Fibroblast of the aortic adventitia (primary cell): ENCODE measurements at regions not wholly inside any gene's neighbourhood (a gene's known extent, or its start where the extent isn't known, plus 50 kb on each side); places are given as distances from the start of the nearest gene placed in this dataset.

Source experiments
- DNase-seq: peaks from one replicate; pipeline ENCODE4 v3.0.0-alpha.2; 2010; ENCODE audit warnings: low read depth
- H3K4me3 ChIP-seq: 2 replicates; pipeline ENCODE4 v1.5.1; 2011; ENCODE audit warnings: low read depth, mild to moderate bottlenecking, control low read depth, low read length, moderate library complexity
- TF ChIP-seq, protein P1 (sequence below): IDR thresholded peaks from 2 replicates; pipeline ENCODE4 v1.5.1; 2011; ENCODE audit warnings: mild to moderate bottlenecking, low read length, control low read depth, inconsistent platforms; ENCODE audit not compliant: insufficient read depth

DNA sequence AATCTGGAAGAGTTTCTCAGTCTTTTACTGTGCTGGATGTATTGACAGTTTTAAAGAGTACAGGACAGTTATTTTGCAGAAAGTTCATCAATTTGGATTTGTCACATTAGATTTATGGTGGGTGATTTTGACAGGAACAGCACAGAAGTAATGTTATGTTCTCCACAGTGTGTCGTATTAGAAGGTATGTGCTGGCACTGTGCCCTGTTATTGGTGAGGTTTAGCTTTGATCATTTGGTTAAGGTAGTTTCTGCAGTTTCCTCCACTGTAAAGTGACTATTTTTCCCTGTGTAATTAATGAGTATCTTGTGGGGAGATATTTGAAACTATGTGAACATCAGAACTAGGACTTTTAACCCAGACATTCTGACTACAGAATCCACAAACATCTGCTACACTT lies 308.5 kb upstream of the TBX3 start:
- TF ChIP-seq, protein P1, sequence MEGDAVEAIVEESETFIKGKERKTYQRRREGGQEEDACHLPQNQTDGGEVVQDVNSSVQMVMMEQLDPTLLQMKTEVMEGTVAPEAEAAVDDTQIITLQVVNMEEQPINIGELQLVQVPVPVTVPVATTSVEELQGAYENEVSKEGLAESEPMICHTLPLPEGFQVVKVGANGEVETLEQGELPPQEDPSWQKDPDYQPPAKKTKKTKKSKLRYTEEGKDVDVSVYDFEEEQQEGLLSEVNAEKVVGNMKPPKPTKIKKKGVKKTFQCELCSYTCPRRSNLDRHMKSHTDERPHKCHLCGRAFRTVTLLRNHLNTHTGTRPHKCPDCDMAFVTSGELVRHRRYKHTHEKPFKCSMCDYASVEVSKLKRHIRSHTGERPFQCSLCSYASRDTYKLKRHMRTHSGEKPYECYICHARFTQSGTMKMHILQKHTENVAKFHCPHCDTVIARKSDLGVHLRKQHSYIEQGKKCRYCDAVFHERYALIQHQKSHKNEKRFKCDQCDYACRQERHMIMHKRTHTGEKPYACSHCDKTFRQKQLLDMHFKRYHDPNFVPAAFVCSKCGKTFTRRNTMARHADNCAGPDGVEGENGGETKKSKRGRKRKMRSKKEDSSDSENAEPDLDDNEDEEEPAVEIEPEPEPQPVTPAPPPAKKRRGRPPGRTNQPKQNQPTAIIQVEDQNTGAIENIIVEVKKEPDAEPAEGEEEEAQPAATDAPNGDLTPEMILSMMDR: no peak
- H3K4me3 ChIP-seq: no peak overlapping the region
- DNase-seq: no peak

DNA sequence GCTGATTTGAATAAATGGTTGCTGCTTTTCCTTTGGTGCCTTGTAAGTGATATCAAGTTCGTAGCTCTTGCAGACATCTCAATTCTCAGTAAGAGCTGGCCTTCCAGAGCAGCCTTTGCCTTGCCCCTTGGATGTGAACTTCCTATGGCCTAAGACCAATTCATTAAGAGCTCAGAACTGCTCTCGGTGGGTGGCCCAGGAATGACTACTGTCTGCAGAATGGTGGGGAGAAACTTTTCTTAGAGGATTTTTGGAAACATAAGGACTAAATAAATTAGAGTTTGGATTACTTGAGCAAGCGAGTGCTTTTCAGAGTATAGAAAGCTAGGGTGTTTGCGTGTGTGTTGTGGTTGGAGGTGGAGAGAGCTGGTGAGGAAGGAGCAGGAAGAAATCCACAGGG lies 306.4 kb upstream of the TBX3 start:
- H3K4me3 ChIP-seq: no peak overlapping the region
- TF ChIP-seq, protein P1: no peak
- no peak for DNase-seq

DNA sequence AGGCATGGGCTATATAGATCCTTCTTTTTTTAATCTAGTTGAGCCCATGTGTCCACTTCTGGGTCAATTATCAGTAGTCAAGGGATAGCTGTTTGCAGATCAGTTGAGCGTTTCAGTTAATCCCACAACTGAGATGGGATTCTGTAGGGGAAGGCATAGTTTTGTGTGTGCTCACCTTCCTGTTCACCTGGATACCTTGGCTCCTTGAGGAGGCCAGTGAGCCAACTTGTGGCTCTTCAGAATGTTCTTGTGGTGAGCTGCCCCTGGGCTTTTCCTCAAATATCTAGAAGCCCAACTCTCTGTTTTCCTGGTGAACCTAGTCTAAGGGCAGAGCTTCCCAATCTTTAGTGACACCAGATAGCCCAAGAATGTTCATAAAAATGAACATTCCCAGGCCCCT lies 302.9 kb upstream of the TBX3 start:
- no peak for DNase-seq
- H3K4me3 ChIP-seq: no peak overlapping the region
- TF ChIP-seq, protein P1: no peak

DNA sequence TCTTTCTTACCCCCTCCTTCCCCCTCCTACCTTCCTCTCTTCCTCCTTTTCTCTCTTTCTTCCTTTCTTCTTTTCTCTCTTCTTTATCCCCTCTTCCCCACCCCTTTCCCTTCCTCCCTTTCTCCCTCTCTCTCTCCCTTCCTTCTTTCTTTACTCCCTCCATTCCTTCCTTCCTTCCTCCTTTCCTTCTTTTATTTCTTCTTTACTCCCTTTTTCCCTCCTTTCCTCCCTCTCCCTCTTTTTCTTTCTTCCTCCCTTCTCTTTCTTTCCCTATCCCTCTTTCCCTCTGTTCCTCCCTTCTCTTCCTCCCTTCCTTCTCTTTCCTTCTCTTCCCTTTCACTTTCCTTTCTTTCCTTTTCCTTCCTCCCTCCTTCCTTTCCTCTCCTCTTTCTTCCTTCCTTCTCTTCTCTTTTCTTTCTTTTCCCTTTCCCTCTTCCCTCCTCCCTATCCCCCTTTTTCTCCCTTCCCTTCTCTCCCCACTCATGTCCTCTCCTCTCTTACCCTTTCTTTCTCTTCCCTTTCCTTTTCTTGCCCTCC lies 302.3 kb upstream of the TBX3 start:
- no peak for DNase-seq
- TF ChIP-seq, protein P1: no peak
- no peak overlapping the region for H3K4me3 ChIP-seq

DNA sequence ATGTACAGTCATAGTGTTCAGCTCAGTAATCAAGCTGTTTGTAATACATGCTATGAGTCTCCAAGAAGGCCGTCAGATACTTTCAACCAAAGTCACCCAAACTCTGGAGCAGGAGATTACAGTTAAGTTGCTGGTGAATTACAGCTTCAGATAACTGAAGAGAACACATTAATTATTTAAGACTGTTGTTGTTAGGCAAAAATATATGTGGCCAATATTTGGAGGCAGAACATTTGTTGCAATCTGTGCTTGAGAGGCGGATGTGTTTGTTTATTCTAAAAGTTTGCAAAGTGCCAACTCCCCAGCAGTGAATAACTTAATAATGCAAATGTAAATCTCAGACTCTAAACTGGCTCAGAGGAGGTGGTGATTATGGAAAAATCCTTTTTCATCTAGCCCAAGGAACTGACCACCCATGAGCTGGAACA lies 300.7 kb upstream of the TBX3 start:
- no peak for DNase-seq
- H3K4me3 ChIP-seq: no peak overlapping the region
- TF ChIP-seq, protein P1: no peak

DNA sequence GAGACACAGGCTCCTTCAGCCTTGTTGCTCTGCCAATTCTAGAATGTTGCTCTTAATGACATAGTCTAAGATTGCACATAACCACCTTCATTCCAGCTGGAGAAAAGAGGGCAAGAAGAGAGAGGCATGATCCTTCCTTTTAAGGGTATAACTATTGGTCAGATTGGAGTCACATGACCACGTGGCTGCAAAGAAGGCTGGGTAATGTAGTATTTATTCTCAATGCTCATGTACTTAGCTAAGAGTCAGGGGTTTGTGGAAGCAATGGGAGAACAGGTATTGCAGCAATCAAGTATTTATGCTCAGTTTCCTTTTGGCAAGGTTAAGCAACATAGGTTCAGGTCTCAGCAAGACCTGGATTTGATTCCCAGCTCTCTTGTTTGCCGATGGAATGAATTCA lies 298.8 kb upstream of the TBX3 start:
- H3K4me3 ChIP-seq: no peak overlapping the region
- DNase-seq: no peak
- TF ChIP-seq, protein P1: no peak

DNA sequence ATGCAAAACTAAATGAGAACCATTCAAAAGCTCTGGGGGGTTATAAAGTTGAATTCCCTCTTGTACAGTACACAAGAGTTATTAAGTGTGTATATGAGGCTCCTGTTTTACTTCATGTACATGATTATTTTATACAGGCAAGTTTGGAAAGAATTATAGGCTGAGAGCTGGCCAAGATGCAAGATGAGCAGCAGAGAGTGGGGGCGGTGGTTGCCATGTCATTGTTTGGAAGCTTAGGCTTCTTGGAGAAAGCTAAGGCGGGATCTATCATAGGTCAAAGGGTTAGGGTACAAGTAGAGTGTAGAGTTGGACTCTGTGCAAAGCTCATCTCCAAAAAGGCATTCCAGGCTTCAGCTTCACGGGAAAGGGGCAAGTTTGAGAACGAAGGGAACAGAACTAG lies 297.1 kb upstream of the TBX3 start:
- DNase-seq: no peak
- no peak overlapping the region for H3K4me3 ChIP-seq
- TF ChIP-seq, protein P1: no peak
